Type B pancreatic cell (in vitro differentiated cells): ENCODE measurements at regions not wholly inside any gene's neighbourhood (a gene's known extent, or its start where the extent isn't known, plus 50 kb on each side); places are given as distances from the start of the nearest gene placed in this dataset.

Experiments
- DNase-seq: peaks from one replicate; pipeline ENCODE4 v3.0.0; 2021; ENCODE audit warnings: mixed read lengths; ENCODE audit not compliant: unreplicated experiment; ENCODE audit errors: extremely low spot score
- H3K27ac Mint-ChIP-seq: 2 replicates; pipeline ENCODE4 v1.8.0; 2021; ENCODE audit warnings: mild to moderate bottlenecking, mixed read lengths
- H3K27me3 Mint-ChIP-seq: 2 replicates; pipeline ENCODE4 v1.8.0; 2021; ENCODE audit warnings: mixed read lengths
- H3K36me3 Mint-ChIP-seq: 2 replicates; pipeline ENCODE4 v1.8.0; 2021; ENCODE audit warnings: mixed read lengths
- H3K4me1 Mint-ChIP-seq: one replicate; pipeline ENCODE4 v1.8.0; 2021; ENCODE audit warnings: mixed read lengths; ENCODE audit not compliant: unreplicated experiment
- H3K4me3 Mint-ChIP-seq: 2 replicates; pipeline ENCODE4 v1.8.0; 2021; ENCODE audit warnings: mild to moderate bottlenecking, mixed read lengths
- H3K9me3 Mint-ChIP-seq: 2 replicates; pipeline ENCODE4 v1.8.0; 2021; ENCODE audit warnings: mixed read lengths
- CTCF ChIP-seq: fragments of 200-600 bp; sonication (generic); conservative IDR thresholded peaks from 2 replicates; pipeline ENCODE4 v1.5.0; 2021; ENCODE audit warnings: antibody characterized with exemption, mild to moderate bottlenecking

- Mint-ChIP-seq H3K9me3 (no peaks in the 10 kb centered on the region), H3K4me3 (no peak overlapping the region), H3K27ac (no peak overlapping the region), H3K36me3 (no peaks in the 10 kb centered on the region), H3K4me1 (no peaks in the 10 kb centered on the region), H3K27me3 (peaks cover 14% of the 10 kb centered on the region)
- DNase-seq = no peak
- no peak for TF ChIP-seq CTCF
Observed at GRCh38 chr19:31583148-31583547, 233.9 kb upstream of the TSHZ3 start.

- Mint-ChIP-seq H3K36me3 (no peaks in the 10 kb centered on the region), H3K4me3 (no peak overlapping the region), H3K4me1 (no peaks in the 10 kb centered on the region), H3K27me3 (peaks cover 15% of the 10 kb centered on the region), H3K9me3 (peaks cover under 1% of the 10 kb centered on the region), H3K27ac (no peak overlapping the region)
- no peak for TF ChIP-seq CTCF
- no peak for DNase-seq
Observed at GRCh38 chr19:31586282-31586681, 237.0 kb upstream of the TSHZ3 start.

- no peaks in the 10 kb centered on the region for H3K36me3 Mint-ChIP-seq
- no peaks in the 10 kb centered on the region for H3K4me1 Mint-ChIP-seq
- no peak for TF ChIP-seq CTCF
- H3K27me3 Mint-ChIP-seq = peaks cover 13% of the 10 kb centered on the region
- peaks cover 4% of the 10 kb centered on the region for H3K9me3 Mint-ChIP-seq
- no peak overlapping the region for H3K27ac Mint-ChIP-seq
- H3K4me3 Mint-ChIP-seq = no peak overlapping the region
- DNase-seq = no peak
Observed at GRCh38 chr19:31589109-31589508, 239.9 kb upstream of the TSHZ3 start.

GRCh38 chr19:31591258-31591657 lies 242.0 kb upstream of the TSHZ3 start:
- Mint-ChIP-seq H3K4me1 (no peaks in the 10 kb centered on the region), H3K4me3 (no peak overlapping the region), H3K27ac (no peak overlapping the region), H3K36me3 (no peaks in the 10 kb centered on the region), H3K27me3 (peaks cover 17% of the 10 kb centered on the region), H3K9me3 (peaks cover 4% of the 10 kb centered on the region)
- no peak for DNase-seq
- no peak for TF ChIP-seq CTCF

- peaks cover 4% of the 10 kb centered on the region for H3K9me3 Mint-ChIP-seq
- no peak overlapping the region for H3K27ac Mint-ChIP-seq
- no peak for DNase-seq
- H3K27me3 Mint-ChIP-seq = peaks cover 22% of the 10 kb centered on the region
- H3K4me3 Mint-ChIP-seq = no peak overlapping the region
- TF ChIP-seq CTCF = no peak
- H3K4me1 Mint-ChIP-seq = no peaks in the 10 kb centered on the region
- H3K36me3 Mint-ChIP-seq = no peaks in the 10 kb centered on the region
Observed at GRCh38 chr19:31592456-31592855, 243.2 kb upstream of the TSHZ3 start.

GRCh38 chr19:31594701-31595100 lies 245.5 kb upstream of the TSHZ3 start:
- Mint-ChIP-seq H3K36me3 (no peaks in the 10 kb centered on the region), H3K4me1 (no peaks in the 10 kb centered on the region), H3K27me3 (peaks cover 21% of the 10 kb centered on the region), H3K9me3 (peaks cover 4% of the 10 kb centered on the region), H3K4me3 (no peak overlapping the region), H3K27ac (no peak overlapping the region)
- DNase-seq = no peak
- no peak for TF ChIP-seq CTCF
